GM12878 (cell line): ENCODE measurements at regions not wholly inside any gene's neighbourhood (a gene's known extent, or its start where the extent isn't known, plus 50 kb on each side); places are given as distances from the start of the nearest gene placed in this dataset.

ENCODE experiments used
- BHLHE40 ChIP-seq, 2 experiments: fragments of 450-650 bp in 1 of 2; IDR thresholded peaks; 2 replicates each; pipeline ENCODE4 v1.6.1; 2011 to 2017; ENCODE audit warnings: low read depth in 2 of 2, borderline replicate concordance in 1 of 2, improper control_type of control experiment in 1 of 2, low read length in 1 of 2, mild to moderate bottlenecking in 1 of 2
- IRF5 ChIP-seq: fragments of 450-650 bp; IDR thresholded peaks from 2 replicates; pipeline ENCODE4 v1.6.1; 2017; ENCODE audit warnings: borderline replicate concordance
- NBN ChIP-seq: fragments of 450-650 bp; IDR thresholded peaks from 2 replicates; pipeline ENCODE4 v1.6.1; 2016
- SMAD5 ChIP-seq: IDR thresholded peaks from 2 replicates; pipeline ENCODE4 v1.6.1; 2016; ENCODE audit warnings: antibody characterized with exemption, low read depth
- ZNF687 ChIP-seq: fragments of 450-650 bp; IDR thresholded peaks from 2 replicates; pipeline ENCODE4 v1.6.1; 2017; ENCODE audit warnings: mild to moderate bottlenecking, moderate library complexity
- TF ChIP-seq, protein P1 (sequence below): IDR thresholded peaks from 2 replicates; pipeline ENCODE4 v1.6.1; 2011; ENCODE audit warnings: low read depth, low read length, improper control_type of control experiment, borderline replicate concordance
- TF ChIP-seq, protein P2 (sequence below): fragments of 450-650 bp; IDR thresholded peaks from 2 replicates; pipeline ENCODE4 v1.6.1; 2017; ENCODE audit warnings: low read depth, mild to moderate bottlenecking, moderate library complexity

DNA sequence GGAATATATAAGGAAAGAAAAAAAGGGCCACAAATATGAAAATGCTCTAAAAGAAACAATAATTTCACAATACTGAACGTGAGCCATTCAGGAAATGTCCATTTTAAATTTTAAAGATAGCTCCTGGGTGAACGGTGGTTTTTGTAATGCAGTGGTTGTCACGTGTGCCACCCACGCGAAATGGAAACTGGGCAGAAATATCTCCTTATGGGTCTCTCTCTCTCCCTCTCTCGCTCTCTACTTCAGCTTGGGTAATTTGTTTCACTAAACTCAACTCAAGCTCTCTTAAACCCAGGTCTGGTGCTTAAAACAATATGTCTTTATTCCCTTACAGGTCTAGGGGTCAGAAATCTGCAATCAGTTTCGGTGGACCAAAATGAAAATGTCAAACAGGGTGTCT lies 150.8 kb downstream of the OR2B2 start (continued):
- TF ChIP-seq, protein P1, sequence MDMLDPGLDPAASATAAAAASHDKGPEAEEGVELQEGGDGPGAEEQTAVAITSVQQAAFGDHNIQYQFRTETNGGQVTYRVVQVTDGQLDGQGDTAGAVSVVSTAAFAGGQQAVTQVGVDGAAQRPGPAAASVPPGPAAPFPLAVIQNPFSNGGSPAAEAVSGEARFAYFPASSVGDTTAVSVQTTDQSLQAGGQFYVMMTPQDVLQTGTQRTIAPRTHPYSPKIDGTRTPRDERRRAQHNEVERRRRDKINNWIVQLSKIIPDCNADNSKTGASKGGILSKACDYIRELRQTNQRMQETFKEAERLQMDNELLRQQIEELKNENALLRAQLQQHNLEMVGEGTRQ = peak; percentile 73; the same call in 1 of the 2 replicates
- TF ChIP-seq ZNF687 (0 out of 2 replicates have a peak, but pooled peaks have one; percentile 17), IRF5 (no peak), BHLHE40 (IDR thresholded peaks at IDR 0.05; ENCODE audit: borderline replicate concordance in 1 of 2, low read depth in 2 of 2, low read length in 1 of 2) (peak; percentile 87 to 92), SMAD5 (no peak), NBN (peak; percentile 57; the same call in 1 of the 2 replicates)
- TF ChIP-seq, protein P2, sequence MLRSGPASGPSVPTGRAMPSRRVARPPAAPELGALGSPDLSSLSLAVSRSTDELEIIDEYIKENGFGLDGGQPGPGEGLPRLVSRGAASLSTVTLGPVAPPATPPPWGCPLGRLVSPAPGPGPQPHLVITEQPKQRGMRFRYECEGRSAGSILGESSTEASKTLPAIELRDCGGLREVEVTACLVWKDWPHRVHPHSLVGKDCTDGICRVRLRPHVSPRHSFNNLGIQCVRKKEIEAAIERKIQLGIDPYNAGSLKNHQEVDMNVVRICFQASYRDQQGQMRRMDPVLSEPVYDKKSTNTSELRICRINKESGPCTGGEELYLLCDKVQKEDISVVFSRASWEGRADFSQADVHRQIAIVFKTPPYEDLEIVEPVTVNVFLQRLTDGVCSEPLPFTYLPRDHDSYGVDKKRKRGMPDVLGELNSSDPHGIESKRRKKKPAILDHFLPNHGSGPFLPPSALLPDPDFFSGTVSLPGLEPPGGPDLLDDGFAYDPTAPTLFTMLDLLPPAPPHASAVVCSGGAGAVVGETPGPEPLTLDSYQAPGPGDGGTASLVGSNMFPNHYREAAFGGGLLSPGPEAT = peak; percentile 47; the same call in 1 of the 2 replicates
- TF ChIP-seq, all 136 proteins: peak for 16
